ENCODE measurements at regions not wholly inside any gene's neighbourhood (a gene's known extent, or its start where the extent isn't known, plus 50 kb on each side); places are given as distances from the start of the nearest gene placed in this dataset.

- TF ChIP-seq CTCF (conservative IDR thresholded peaks at IDR 0.05) = no peak
- no peak overlapping the region for H3K27ac ChIP-seq
Observed at GRCh38 chr2:122627388-122627787, 871.9 kb downstream of the TSN start.

GRCh38 chr2:122634256-122634655 lies 878.8 kb downstream of the TSN start:
- no peak overlapping the region for H3K27ac ChIP-seq
- no peak for TF ChIP-seq CTCF (conservative IDR thresholded peaks at IDR 0.05)

- no peak for TF ChIP-seq CTCF (conservative IDR thresholded peaks at IDR 0.05)
- no peak overlapping the region for H3K27ac ChIP-seq
Observed at GRCh38 chr2:122634920-122635319, 879.5 kb downstream of the TSN start.

GRCh38 chr2:122635686-122636085 lies 880.2 kb downstream of the TSN start:
- no peak for TF ChIP-seq CTCF (conservative IDR thresholded peaks at IDR 0.05)
- no peak overlapping the region for H3K27ac ChIP-seq

- no peak overlapping the region for H3K27ac ChIP-seq
- no peak for TF ChIP-seq CTCF (conservative IDR thresholded peaks at IDR 0.05)
Observed at GRCh38 chr2:122636097-122636496, 880.6 kb downstream of the TSN start.

GRCh38 chr2:122639176-122639575 lies 883.7 kb downstream of the TSN start:
- peak overlapping the region; percentile 62 for H3K27ac ChIP-seq
- TF ChIP-seq CTCF (conservative IDR thresholded peaks at IDR 0.05) = no peak

GRCh38 chr2:122639711-122640110 lies 884.3 kb downstream of the TSN start:
- TF ChIP-seq CTCF (conservative IDR thresholded peaks at IDR 0.05) = no peak
- peak overlapping the region; percentile 62 for H3K27ac ChIP-seq

Data from VCaP (cell line).